22Rv1 (cell line): ENCODE measurements at regions not wholly inside any gene's neighbourhood (a gene's known extent, or its start where the extent isn't known, plus 50 kb on each side); places are given as distances from the start of the nearest gene placed in this dataset.

Experiments
- H3K27ac ChIP-seq: fragments of 450-650 bp; 2 replicates; pipeline ENCODE4 v1.5.1; 2017
- CTCF ChIP-seq: fragments of 450-650 bp; IDR thresholded peaks from 2 replicates; pipeline ENCODE4 v1.5.1; 2017; ENCODE audit warnings: mild to moderate bottlenecking
- ZFX ChIP-seq: fragments of 450-650 bp; IDR thresholded peaks from 2 replicates; pipeline ENCODE4 v1.6.1; 2017; ENCODE audit warnings: antibody characterized with exemption, borderline replicate concordance

DNA sequence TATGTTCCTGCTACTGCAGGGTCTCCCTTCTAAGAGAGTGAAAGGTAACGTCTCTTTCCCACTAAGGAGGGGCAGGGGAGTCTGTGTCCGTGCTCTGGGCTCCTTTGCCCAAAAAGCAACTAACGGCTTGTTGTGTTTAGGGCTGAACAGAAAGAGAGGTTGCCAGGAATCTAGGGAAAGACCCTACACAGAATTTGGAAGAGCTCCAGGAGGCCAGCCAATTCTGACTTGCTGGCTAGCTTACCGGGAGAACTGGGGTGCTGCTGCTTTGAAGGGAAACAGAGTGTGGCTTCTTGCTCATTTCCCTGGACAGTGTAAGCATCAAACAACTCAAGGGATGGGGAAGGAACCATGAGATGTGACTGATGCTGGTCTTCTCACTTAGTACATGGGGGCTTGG, 176.1 kb downstream of the GADD45G start:
- TF ChIP-seq CTCF: no peak
- TF ChIP-seq ZFX: no peak
- H3K27ac ChIP-seq: no peak overlapping the region

- TF ChIP-seq ZFX (no peak), CTCF (no peak)
- H3K27ac ChIP-seq: no peak overlapping the region
These were observed 177.2 kb downstream of the GADD45G start for GRCh38 chr9:89781838-89782540.

GRCh38 chr9:89786655-89787054, 181.8 kb downstream of the GADD45G start:
- no peak overlapping the region for H3K27ac ChIP-seq
- TF ChIP-seq ZFX (no peak), CTCF (no peak)

GRCh38 chr9:89787595-89787994, 182.8 kb downstream of the GADD45G start:
- no peak overlapping the region for H3K27ac ChIP-seq
- TF ChIP-seq ZFX (no peak), CTCF (no peak)

GRCh38 chr9:89788434-89788833, 183.6 kb downstream of the GADD45G start:
- TF ChIP-seq ZFX (no peak), CTCF (no peak)
- H3K27ac ChIP-seq: no peak overlapping the region

GRCh38 chr9:89789922-89790510, 185.2 kb downstream of the GADD45G start:
- TF ChIP-seq ZFX: no peak
- TF ChIP-seq CTCF: no peak
- H3K27ac ChIP-seq: no peak overlapping the region

- TF ChIP-seq CTCF (no peak), ZFX (no peak)
- H3K27ac ChIP-seq: no peak overlapping the region
These were observed 185.8 kb downstream of the GADD45G start for GRCh38 chr9:89790542-89791109.
